ENCODE measurements at regions not wholly inside any gene's neighbourhood (a gene's known extent, or its start where the extent isn't known, plus 50 kb on each side); places are given as distances from the start of the nearest gene placed in this dataset.

- no peak overlapping the region for H3K27ac ChIP-seq (ENCODE audit: low read depth, low read length)
- no peak overlapping the region for H3K4me3 ChIP-seq (ENCODE audit: low read length in 3 of 3)
- no peak overlapping the region for H3K9ac ChIP-seq (ENCODE audit: low read depth in 1 of 3, low read length in 3 of 3)
- no peaks in the 10 kb centered on the region for H3K27me3 ChIP-seq (ENCODE audit: control insufficient read depth in 3 of 3, insufficient read depth in 3 of 3, low read length in 3 of 3)
- no peaks in the 10 kb centered on the region for H3K9me3 ChIP-seq (ENCODE audit: control insufficient read depth in 3 of 3, low read length in 3 of 3)
- no peaks in the 10 kb centered on the region for H3K4me1 ChIP-seq (ENCODE audit: control insufficient read depth in 3 of 3, insufficient read depth in 3 of 3, low read length in 3 of 3)
- H3K36me3 ChIP-seq (ENCODE audit: control insufficient read depth in 3 of 3, insufficient read depth in 3 of 3, low read length in 3 of 3), result no peaks in the 10 kb centered on the region
Observed at GRCh38 chr6:23454080-23454976, 671.7 kb upstream of the NRSN1 start.

- Histone ChIP-seq H3K9ac (ENCODE audit: low read depth in 1 of 3, low read length in 3 of 3) (no peak overlapping the region), H3K27ac (ENCODE audit: low read depth, low read length) (no peak overlapping the region), H3K27me3 (ENCODE audit: control insufficient read depth in 3 of 3, insufficient read depth in 3 of 3, low read length in 3 of 3) (no peaks in the 10 kb centered on the region), H3K9me3 (ENCODE audit: control insufficient read depth in 3 of 3, low read length in 3 of 3) (no peaks in the 10 kb centered on the region), H3K36me3 (ENCODE audit: control insufficient read depth in 3 of 3, insufficient read depth in 3 of 3, low read length in 3 of 3) (no peaks in the 10 kb centered on the region), H3K4me3 (ENCODE audit: low read length in 3 of 3) (no peak overlapping the region), H3K4me1 (ENCODE audit: control insufficient read depth in 3 of 3, insufficient read depth in 3 of 3, low read length in 3 of 3) (no peaks in the 10 kb centered on the region)
Observed at GRCh38 chr6:23455754-23456153, 670.3 kb upstream of the NRSN1 start.

DNA sequence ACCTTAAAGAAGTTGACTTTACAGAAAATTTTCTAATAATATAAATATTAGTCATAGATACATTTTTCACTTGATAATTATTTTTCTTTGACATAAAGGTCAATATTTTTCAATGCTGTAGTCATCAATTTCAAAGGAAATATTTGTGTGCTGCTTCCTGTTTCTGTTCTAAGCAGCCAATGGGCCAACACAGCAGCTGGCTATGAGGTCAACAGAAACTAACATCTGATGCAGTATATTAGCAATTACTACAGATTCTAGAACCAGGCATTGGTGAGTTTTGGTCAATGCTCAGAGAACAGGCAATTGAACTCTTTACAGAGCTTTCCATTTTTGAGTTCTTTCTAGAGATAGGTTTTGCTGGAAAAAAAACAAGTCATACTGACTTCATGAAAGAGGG, 669.6 kb upstream of the NRSN1 start:
- no peak overlapping the region for H3K27ac ChIP-seq (ENCODE audit: low read depth, low read length)
- no peaks in the 10 kb centered on the region for H3K27me3 ChIP-seq (ENCODE audit: control insufficient read depth in 3 of 3, insufficient read depth in 3 of 3, low read length in 3 of 3)
- no peaks in the 10 kb centered on the region for H3K9me3 ChIP-seq (ENCODE audit: control insufficient read depth in 3 of 3, low read length in 3 of 3)
- no peak overlapping the region for H3K4me3 ChIP-seq (ENCODE audit: low read length in 3 of 3)
- no peak overlapping the region for H3K9ac ChIP-seq (ENCODE audit: low read depth in 1 of 3, low read length in 3 of 3)
- no peaks in the 10 kb centered on the region for H3K4me1 ChIP-seq (ENCODE audit: control insufficient read depth in 3 of 3, insufficient read depth in 3 of 3, low read length in 3 of 3)
- no peaks in the 10 kb centered on the region for H3K36me3 ChIP-seq (ENCODE audit: control insufficient read depth in 3 of 3, insufficient read depth in 3 of 3, low read length in 3 of 3)

- Histone ChIP-seq H3K36me3 (ENCODE audit: control insufficient read depth in 3 of 3, insufficient read depth in 3 of 3, low read length in 3 of 3) (no peaks in the 10 kb centered on the region), H3K9me3 (ENCODE audit: control insufficient read depth in 3 of 3, low read length in 3 of 3) (no peaks in the 10 kb centered on the region), H3K4me1 (ENCODE audit: control insufficient read depth in 3 of 3, insufficient read depth in 3 of 3, low read length in 3 of 3) (no peaks in the 10 kb centered on the region), H3K4me3 (ENCODE audit: low read length in 3 of 3) (no peak overlapping the region), H3K9ac (ENCODE audit: low read depth in 1 of 3, low read length in 3 of 3) (no peak overlapping the region), H3K27me3 (ENCODE audit: control insufficient read depth in 3 of 3, insufficient read depth in 3 of 3, low read length in 3 of 3) (no peaks in the 10 kb centered on the region), H3K27ac (ENCODE audit: low read depth, low read length) (no peak overlapping the region)
Observed at GRCh38 chr6:23457321-23457720, 668.7 kb upstream of the NRSN1 start.

DNA sequence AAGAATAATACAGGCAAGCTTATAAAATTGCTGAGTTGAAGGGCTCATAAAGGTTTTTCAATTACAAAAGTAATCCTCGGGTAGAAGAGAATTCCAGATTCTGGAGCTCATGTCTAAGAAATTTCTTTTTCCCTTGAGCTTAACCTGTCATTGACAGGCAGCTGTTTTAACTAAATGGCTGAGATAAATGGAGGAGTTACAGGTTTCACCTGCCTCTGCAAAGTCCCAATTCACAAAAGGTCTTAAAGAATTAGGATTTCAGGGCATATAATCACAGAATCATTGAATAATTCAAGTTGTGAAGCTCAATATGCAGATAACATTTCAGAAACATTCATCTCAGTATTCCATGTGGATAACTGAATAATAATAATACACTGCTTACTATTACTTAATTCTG, 660.1 kb upstream of the NRSN1 start:
- Histone ChIP-seq H3K27ac (ENCODE audit: low read depth, low read length) (no peak overlapping the region), H3K9me3 (ENCODE audit: control insufficient read depth in 3 of 3, low read length in 3 of 3) (no peaks in the 10 kb centered on the region), H3K36me3 (ENCODE audit: control insufficient read depth in 3 of 3, insufficient read depth in 3 of 3, low read length in 3 of 3) (no peaks in the 10 kb centered on the region), H3K4me3 (ENCODE audit: low read length in 3 of 3) (no peak overlapping the region), H3K9ac (ENCODE audit: low read depth in 1 of 3, low read length in 3 of 3) (no peak overlapping the region), H3K27me3 (ENCODE audit: control insufficient read depth in 3 of 3, insufficient read depth in 3 of 3, low read length in 3 of 3) (no peaks in the 10 kb centered on the region), H3K4me1 (ENCODE audit: control insufficient read depth in 3 of 3, insufficient read depth in 3 of 3, low read length in 3 of 3) (no peaks in the 10 kb centered on the region)

- H3K9me3 ChIP-seq (ENCODE audit: control insufficient read depth in 3 of 3, low read length in 3 of 3), result peaks cover 0 to 2% (median 0%) of the 10 kb centered on the region in 3 donors
- no peaks in the 10 kb centered on the region for H3K27me3 ChIP-seq (ENCODE audit: control insufficient read depth in 3 of 3, insufficient read depth in 3 of 3, low read length in 3 of 3)
- no peaks in the 10 kb centered on the region for H3K4me1 ChIP-seq (ENCODE audit: control insufficient read depth in 3 of 3, insufficient read depth in 3 of 3, low read length in 3 of 3)
- H3K4me3 ChIP-seq (ENCODE audit: low read length in 3 of 3), result no peak overlapping the region
- no peak overlapping the region for H3K27ac ChIP-seq (ENCODE audit: low read depth, low read length)
- no peak overlapping the region for H3K9ac ChIP-seq (ENCODE audit: low read depth in 1 of 3, low read length in 3 of 3)
- no peaks in the 10 kb centered on the region for H3K36me3 ChIP-seq (ENCODE audit: control insufficient read depth in 3 of 3, insufficient read depth in 3 of 3, low read length in 3 of 3)
Observed at GRCh38 chr6:23477586-23477985, 648.4 kb upstream of the NRSN1 start.

- Histone ChIP-seq H3K36me3 (ENCODE audit: control insufficient read depth in 3 of 3, insufficient read depth in 3 of 3, low read length in 3 of 3) (no peaks in the 10 kb centered on the region), H3K9ac (ENCODE audit: low read depth in 1 of 3, low read length in 3 of 3) (no peak overlapping the region), H3K9me3 (ENCODE audit: control insufficient read depth in 3 of 3, low read length in 3 of 3) (peaks cover 0 to 2% (median 0%) of the 10 kb centered on the region in 3 donors), H3K27ac (ENCODE audit: low read depth, low read length) (no peak overlapping the region), H3K4me1 (ENCODE audit: control insufficient read depth in 3 of 3, insufficient read depth in 3 of 3, low read length in 3 of 3) (no peaks in the 10 kb centered on the region), H3K4me3 (ENCODE audit: low read length in 3 of 3) (no peak overlapping the region), H3K27me3 (ENCODE audit: control insufficient read depth in 3 of 3, insufficient read depth in 3 of 3, low read length in 3 of 3) (no peaks in the 10 kb centered on the region)
Observed at GRCh38 chr6:23478312-23478711, 647.7 kb upstream of the NRSN1 start.

GRCh38 chr6:23483896-23484295, 642.1 kb upstream of the NRSN1 start:
- Histone ChIP-seq H3K4me3 (ENCODE audit: low read length in 3 of 3) (no peak overlapping the region), H3K27me3 (ENCODE audit: control insufficient read depth in 3 of 3, insufficient read depth in 3 of 3, low read length in 3 of 3) (no peaks in the 10 kb centered on the region), H3K9ac (ENCODE audit: low read depth in 1 of 3, low read length in 3 of 3) (no peak overlapping the region), H3K9me3 (ENCODE audit: control insufficient read depth in 3 of 3, low read length in 3 of 3) (no peaks in the 10 kb centered on the region), H3K36me3 (ENCODE audit: control insufficient read depth in 3 of 3, insufficient read depth in 3 of 3, low read length in 3 of 3) (no peaks in the 10 kb centered on the region), H3K4me1 (ENCODE audit: control insufficient read depth in 3 of 3, insufficient read depth in 3 of 3, low read length in 3 of 3) (no peaks in the 10 kb centered on the region), H3K27ac (ENCODE audit: low read depth, low read length) (no peak overlapping the region)

DNA sequence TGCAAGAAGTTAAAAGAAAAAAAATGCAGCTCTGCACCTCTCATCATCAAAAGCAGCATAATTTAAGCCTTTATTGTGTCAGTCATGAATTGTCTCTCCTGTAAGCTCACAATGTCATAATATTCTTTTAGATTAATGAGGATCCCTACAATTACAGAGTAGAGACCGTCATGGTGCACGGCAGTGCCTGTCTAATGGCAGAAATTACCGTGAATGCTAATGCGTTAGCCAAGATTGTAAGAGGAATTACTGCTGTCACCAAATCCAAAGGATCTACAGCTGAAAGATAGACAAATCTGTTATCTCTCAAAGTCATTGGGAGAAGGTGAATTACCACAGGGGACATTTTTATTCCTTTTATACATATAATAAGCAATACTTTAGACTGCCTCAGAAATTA, 631.6 kb upstream of the NRSN1 start:
- Histone ChIP-seq H3K27ac (ENCODE audit: low read depth, low read length) (no peak overlapping the region), H3K36me3 (ENCODE audit: control insufficient read depth in 3 of 3, insufficient read depth in 3 of 3, low read length in 3 of 3) (no peaks in the 10 kb centered on the region), H3K9ac (ENCODE audit: low read depth in 1 of 3, low read length in 3 of 3) (no peak overlapping the region), H3K27me3 (ENCODE audit: control insufficient read depth in 3 of 3, insufficient read depth in 3 of 3, low read length in 3 of 3) (no peaks in the 10 kb centered on the region), H3K4me1 (ENCODE audit: control insufficient read depth in 3 of 3, insufficient read depth in 3 of 3, low read length in 3 of 3) (no peaks in the 10 kb centered on the region), H3K4me3 (ENCODE audit: low read length in 3 of 3) (no peak overlapping the region), H3K9me3 (ENCODE audit: control insufficient read depth in 3 of 3, low read length in 3 of 3) (peaks cover 0 to 8% (median 0%) of the 10 kb centered on the region in 3 donors)

DNA sequence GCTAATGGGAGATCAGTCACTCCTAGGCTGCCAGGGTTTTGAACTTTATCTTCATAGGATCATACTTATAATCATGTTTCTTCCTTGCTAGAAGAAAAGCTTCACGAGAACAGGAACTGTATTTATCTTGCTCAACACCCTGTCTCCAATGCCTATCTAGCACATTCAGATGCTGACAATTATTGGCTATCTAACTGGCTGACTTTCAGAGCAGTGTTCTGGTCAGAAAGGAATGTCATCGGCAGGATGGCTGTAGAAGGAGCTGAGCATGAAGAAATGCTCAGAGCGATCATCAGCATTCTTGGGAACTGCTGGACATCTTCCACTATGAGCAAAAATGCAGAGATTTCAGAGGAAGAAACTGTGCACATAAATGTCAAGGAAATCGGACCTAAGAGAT, 628.0 kb upstream of the NRSN1 start:
- Histone ChIP-seq H3K27me3 (ENCODE audit: control insufficient read depth in 3 of 3, insufficient read depth in 3 of 3, low read length in 3 of 3) (no peaks in the 10 kb centered on the region), H3K27ac (ENCODE audit: low read depth, low read length) (no peak overlapping the region), H3K4me3 (ENCODE audit: low read length in 3 of 3) (no peak overlapping the region), H3K9me3 (ENCODE audit: control insufficient read depth in 3 of 3, low read length in 3 of 3) (no peaks in the 10 kb centered on the region), H3K9ac (ENCODE audit: low read depth in 1 of 3, low read length in 3 of 3) (no peak overlapping the region), H3K4me1 (ENCODE audit: control insufficient read depth in 3 of 3, insufficient read depth in 3 of 3, low read length in 3 of 3) (no peaks in the 10 kb centered on the region), H3K36me3 (ENCODE audit: control insufficient read depth in 3 of 3, insufficient read depth in 3 of 3, low read length in 3 of 3) (no peaks in the 10 kb centered on the region)
